Right hindlimb (tissue), 1 donor: ENCODE measurements at regions not wholly inside any gene's neighbourhood (a gene's known extent, or its start where the extent isn't known, plus 50 kb on each side); places are given as distances from the start of the nearest gene placed in this dataset.

ENCODE experiments used
- DNase-seq: peaks from one replicate; pipeline ENCODE4 v3.0.0-alpha.2; 2018

GRCh38 chr3:81439108-81439507 is 322.3 kb downstream of the GBE1 start:
- no peak for DNase-seq

GRCh38 chr3:81437683-81438082 is 323.8 kb downstream of the GBE1 start:
- DNase-seq: no peak

GRCh38 chr3:81436182-81436581 is 325.3 kb downstream of the GBE1 start:
- no peak for DNase-seq

GRCh38 chr3:81435050-81435449 is 326.4 kb downstream of the GBE1 start:
- DNase-seq: no peak

- no peak for DNase-seq
Measured at GRCh38 chr3:81434161-81434560, 327.3 kb downstream of the GBE1 start.

- no peak for DNase-seq
Measured at GRCh38 chr3:81433675-81434074, 327.8 kb downstream of the GBE1 start.

GRCh38 chr3:81432456-81432855 is 329.0 kb downstream of the GBE1 start:
- no peak for DNase-seq

- DNase-seq: no peak
Measured at GRCh38 chr3:81426826-81427577, 334.4 kb downstream of the GBE1 start.

GRCh38 chr3:81425198-81425868 is 336.1 kb downstream of the GBE1 start:
- no peak for DNase-seq

- DNase-seq: no peak
Measured at GRCh38 chr3:81419228-81419627, 342.2 kb downstream of the GBE1 start.

- DNase-seq: no peak
Measured at GRCh38 chr3:81416812-81417211, 344.6 kb downstream of the GBE1 start.

GRCh38 chr3:81406318-81406717 is 355.1 kb downstream of the GBE1 start:
- no peak for DNase-seq

- DNase-seq: no peak
Measured at GRCh38 chr3:81395739-81396513, 365.5 kb downstream of the GBE1 start.

- no peak for DNase-seq
Measured at GRCh38 chr3:81394651-81395524, 366.6 kb downstream of the GBE1 start.

- no peak for DNase-seq
Measured at GRCh38 chr3:81393251-81393650, 368.2 kb downstream of the GBE1 start.

GRCh38 chr3:81390796-81391195 is 370.6 kb downstream of the GBE1 start:
- DNase-seq: no peak

- no peak for DNase-seq
Measured at GRCh38 chr3:81388191-81388590, 373.3 kb downstream of the GBE1 start.

GRCh38 chr3:81382470-81382869 is 379.0 kb downstream of the GBE1 start:
- no peak for DNase-seq

- DNase-seq: no peak
Measured at GRCh38 chr3:81380234-81380633, 381.2 kb downstream of the GBE1 start.

GRCh38 chr3:81378552-81379293 is 382.7 kb downstream of the GBE1 start:
- no peak for DNase-seq

GRCh38 chr3:81375921-81376320 is 385.5 kb downstream of the GBE1 start:
- no peak for DNase-seq

GRCh38 chr3:81364411-81364810 is 397.0 kb downstream of the GBE1 start:
- DNase-seq: no peak
